Liver (tissue), 8 donors: ENCODE measurements at regions not wholly inside any gene's neighbourhood (a gene's known extent, or its start where the extent isn't known, plus 50 kb on each side); places are given as distances from the start of the nearest gene placed in this dataset.

ENCODE experiments used
- DNase-seq: peaks from one replicate; pipeline ENCODE4 v3.0.0-alpha.2; 2017; ENCODE audit warnings: low spot score
- H3K27ac ChIP-seq, 2 donors: one replicate each; pipeline ENCODE4 v1.7.0; 2013; ENCODE audit warnings: inconsistent platforms in 2 of 2, low read length in 2 of 2, control low read depth in 1 of 2, low read depth in 1 of 2, mild to moderate bottlenecking in 1 of 2
- H3K27me3 ChIP-seq, 4 donors: one replicate each; pipeline versions ENCODE4 v1.6.1 to v1.7.0; 2013; ENCODE audit warnings: low read length in 3 of 4, inconsistent platforms in 1 of 4, mild to moderate bottlenecking in 1 of 4, moderate library complexity in 1 of 4; ENCODE audit not compliant: control insufficient read depth in 4 of 4, insufficient read depth in 4 of 4
- H3K36me3 ChIP-seq, 4 donors: one replicate each; pipeline versions ENCODE4 v1.6.1 to v1.7.0; 2013; ENCODE audit warnings: low read length in 3 of 4, mild to moderate bottlenecking in 3 of 4, low read depth in 1 of 4, moderate library complexity in 1 of 4; ENCODE audit not compliant: control insufficient read depth in 4 of 4, insufficient read depth in 3 of 4
- H3K4me1 ChIP-seq, 4 donors: one replicate each; pipeline versions ENCODE4 v1.6.1 to v1.7.0; 2013; ENCODE audit warnings: low read length in 3 of 4, mild to moderate bottlenecking in 3 of 4, moderate library complexity in 1 of 4; ENCODE audit not compliant: control insufficient read depth in 4 of 4, insufficient read depth in 4 of 4
- H3K4me3 ChIP-seq, 3 donors: one replicate each; pipeline versions ENCODE4 v1.6.1 to v1.7.0; 2013; ENCODE audit warnings: low read length in 3 of 3, control low read depth in 1 of 3, low read depth in 1 of 3, mild to moderate bottlenecking in 1 of 3
- H3K9ac ChIP-seq, 2 donors: one replicate each; pipeline ENCODE4 v1.7.0; 2013; ENCODE audit warnings: low read length in 2 of 2, mild to moderate bottlenecking in 2 of 2, moderate library complexity in 2 of 2, control low read depth in 1 of 2, low read depth in 1 of 2
- H3K9me3 ChIP-seq, 4 donors: one replicate each; pipeline versions ENCODE4 v1.6.1 to v1.7.0; 2013; ENCODE audit warnings: low read length in 3 of 4; ENCODE audit not compliant: control insufficient read depth in 4 of 4
- ATF3 ChIP-seq: IDR thresholded peaks from 2 replicates; pipeline ENCODE4 v1.6.1; 2016; ENCODE audit warnings: antibody characterized with exemption
- EGR1 ChIP-seq, 2 donors: IDR thresholded peaks; 2 replicates each; pipeline ENCODE4 v1.6.1; 2016 to 2018; ENCODE audit warnings: antibody characterized with exemption in 2 of 2, low read depth in 2 of 2
- FOXA1 ChIP-seq: IDR thresholded peaks from 2 replicates; pipeline ENCODE4 v1.6.1; 2016; ENCODE audit warnings: antibody characterized with exemption
- FOXA2 ChIP-seq: IDR thresholded peaks from 2 replicates; pipeline ENCODE4 v1.6.1; 2016; ENCODE audit warnings: antibody characterized with exemption
- GABPA ChIP-seq, 2 donors: IDR thresholded peaks in 1 of 2; conservative IDR thresholded peaks in 1 of 2; 2 replicates each; pipeline ENCODE4 v1.6.1; 2016; ENCODE audit warnings: antibody characterized with exemption in 2 of 2, mild to moderate bottlenecking in 1 of 2, moderate library complexity in 1 of 2
- HNF4A ChIP-seq, 2 donors: conservative IDR thresholded peaks; 2 replicates each; pipeline ENCODE4 v1.6.1; 2016; ENCODE audit warnings: antibody characterized with exemption in 2 of 2, mild to moderate bottlenecking in 2 of 2
- HNF4G ChIP-seq: IDR thresholded peaks from 2 replicates; pipeline ENCODE4 v1.6.1; 2016; ENCODE audit warnings: antibody characterized with exemption
- NR2F2 ChIP-seq: IDR thresholded peaks from 2 replicates; pipeline ENCODE4 v1.6.1; 2016; ENCODE audit warnings: antibody characterized with exemption
- RAD21 ChIP-seq, 2 donors: IDR thresholded peaks; 2 replicates each; pipeline ENCODE4 v1.6.1; 2016; ENCODE audit warnings: antibody characterized with exemption in 2 of 2, mild to moderate bottlenecking in 2 of 2
- REST ChIP-seq: IDR thresholded peaks from 2 replicates; pipeline ENCODE4 v1.6.1; 2016; ENCODE audit warnings: antibody characterized with exemption, mild to moderate bottlenecking
- RXRA ChIP-seq, 2 donors: IDR thresholded peaks; 2 replicates each; pipeline ENCODE4 v1.6.1; 2017 to 2018; ENCODE audit warnings: antibody characterized with exemption in 2 of 2, mild to moderate bottlenecking in 1 of 2
- TAF1 ChIP-seq: conservative IDR thresholded peaks from 2 replicates; pipeline ENCODE4 v1.6.1; 2016; ENCODE audit warnings: antibody characterized with exemption, mild to moderate bottlenecking
- YY1 ChIP-seq: IDR thresholded peaks from 2 replicates; pipeline ENCODE4 v1.6.1; 2016; ENCODE audit warnings: antibody characterized with exemption, mild to moderate bottlenecking
- ZBTB33 ChIP-seq: IDR thresholded peaks from 2 replicates; pipeline ENCODE4 v1.6.1; 2016; ENCODE audit warnings: antibody characterized with exemption
- WGBS: extraction: QIAGEN DNeasy Blood & Tissue Kit; methylation state at CpG from one replicate; pipeline ENCODE4 v1.1.7; 2013; 5-methylcytosine and 5-hydroxymethylcytosine counted together
- TF ChIP-seq, protein P1 (sequence below): fragments of 150-350 bp; IDR thresholded peaks from 2 replicates; pipeline ENCODE4 v1.5.1; 2017; ENCODE audit warnings: improper control_type of control experiment, low read depth, low read length; ENCODE audit not compliant: missing input control
- donor health status: healthy.
- donor health status: healthy.
- donor health status: healthy.
- donor health status: healthy.
- donor health status: healthy.

GRCh38 chr5:73387149-73387591 lies 61.4 kb downstream of the FOXD1 start:
- Histone ChIP-seq H3K9ac (no peak overlapping the region), H3K27me3 (peaks cover 2 to 4% (median 3%) of the 10 kb centered on the region in 4 donors), H3K27ac (no peak overlapping the region), H3K9me3 (peaks cover 3 to 36% (median 13%) of the 10 kb centered on the region in 4 donors), H3K4me1 (peaks cover 0 to under 1% (median under 1%) of the 10 kb centered on the region in 4 donors), H3K36me3 (no peaks in the 10 kb centered on the region), H3K4me3 (no peak overlapping the region)
- TF ChIP-seq FOXA2 (no peak), ATF3 (no peak), HNF4G (no peak), YY1 (no peak), FOXA1 (no peak), REST (no peak), TAF1 (no peak), HNF4A (conservative IDR thresholded peaks at IDR 0.05) (no peak), ZBTB33 (no peak), RXRA (IDR thresholded peaks at IDR 0.05) (no peak), GABPA (IDR thresholded peaks at IDR 0.05 in 1 of 2, conservative IDR thresholded peaks at IDR 0.05 in 1 of 2) (no peak)
- TF ChIP-seq, protein P1, sequence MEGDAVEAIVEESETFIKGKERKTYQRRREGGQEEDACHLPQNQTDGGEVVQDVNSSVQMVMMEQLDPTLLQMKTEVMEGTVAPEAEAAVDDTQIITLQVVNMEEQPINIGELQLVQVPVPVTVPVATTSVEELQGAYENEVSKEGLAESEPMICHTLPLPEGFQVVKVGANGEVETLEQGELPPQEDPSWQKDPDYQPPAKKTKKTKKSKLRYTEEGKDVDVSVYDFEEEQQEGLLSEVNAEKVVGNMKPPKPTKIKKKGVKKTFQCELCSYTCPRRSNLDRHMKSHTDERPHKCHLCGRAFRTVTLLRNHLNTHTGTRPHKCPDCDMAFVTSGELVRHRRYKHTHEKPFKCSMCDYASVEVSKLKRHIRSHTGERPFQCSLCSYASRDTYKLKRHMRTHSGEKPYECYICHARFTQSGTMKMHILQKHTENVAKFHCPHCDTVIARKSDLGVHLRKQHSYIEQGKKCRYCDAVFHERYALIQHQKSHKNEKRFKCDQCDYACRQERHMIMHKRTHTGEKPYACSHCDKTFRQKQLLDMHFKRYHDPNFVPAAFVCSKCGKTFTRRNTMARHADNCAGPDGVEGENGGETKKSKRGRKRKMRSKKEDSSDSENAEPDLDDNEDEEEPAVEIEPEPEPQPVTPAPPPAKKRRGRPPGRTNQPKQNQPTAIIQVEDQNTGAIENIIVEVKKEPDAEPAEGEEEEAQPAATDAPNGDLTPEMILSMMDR: no peak
- 94% methylated on average over 1 of the region's 1 CpG for whole genome bisulfite sequencing
- no peak for DNase-seq

DNA sequence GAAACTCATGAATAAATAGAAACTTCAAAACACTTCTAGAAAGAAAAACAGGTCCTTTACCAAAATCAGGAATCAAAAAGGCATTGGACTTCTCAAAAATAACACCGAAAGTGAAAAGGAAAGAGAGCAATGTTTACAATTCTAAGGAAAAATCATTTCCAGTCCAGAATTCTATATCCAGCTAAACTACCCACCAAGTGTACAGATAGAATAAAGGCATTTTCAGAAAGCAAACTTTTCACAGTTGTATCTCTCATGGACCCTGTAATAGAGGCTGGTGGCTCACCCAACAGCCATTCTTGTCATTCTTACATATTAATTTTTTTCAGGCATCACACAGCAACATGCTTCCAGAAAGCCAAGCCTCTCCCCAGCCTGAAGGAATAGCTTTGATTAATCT lies 63.7 kb downstream of the FOXD1 start:
- Histone ChIP-seq H3K4me3 (no peak overlapping the region), H3K4me1 (peaks cover 0 to 8% (median 4%) of the 10 kb centered on the region in 4 donors), H3K27me3 (peaks cover 8 to 16% (median 11%) of the 10 kb centered on the region in 4 donors), H3K9me3 (peaks cover 8 to 46% (median 15%) of the 10 kb centered on the region in 4 donors), H3K27ac (no peak overlapping the region), H3K36me3 (no peaks in the 10 kb centered on the region), H3K9ac (no peak overlapping the region)
- WGBS: 76% methylated on average over 1 of the region's 1 CpG
- DNase-seq: no peak
- TF ChIP-seq ATF3 (no peak), GABPA (IDR thresholded peaks at IDR 0.05 in 1 of 2, conservative IDR thresholded peaks at IDR 0.05 in 1 of 2) (no peak), FOXA1 (no peak), ZBTB33 (no peak), EGR1 (IDR thresholded peaks at IDR 0.05; ENCODE audit: low read depth in 2 of 2) (no peak), NR2F2 (no peak), TAF1 (no peak), RAD21 (IDR thresholded peaks at IDR 0.05) (no peak)
- TF ChIP-seq, protein P1: no peak
